H9 (cell line): ENCODE measurements at regions not wholly inside any gene's neighbourhood (a gene's known extent, or its start where the extent isn't known, plus 50 kb on each side); places are given as distances from the start of the nearest gene placed in this dataset.

Experiments used
- DNase-seq: peaks from one replicate; pipeline ENCODE4 v3.0.0-alpha.2; 2017
- H2AFZ ChIP-seq: one replicate; pipeline ENCODE4 v1.6.1; 2013; ENCODE audit warnings: mild to moderate bottlenecking, low read length, control low read depth, moderate library complexity
- H2AK5ac ChIP-seq: 2 replicates; pipeline ENCODE4 v1.6.1; 2013; ENCODE audit warnings: low read length, control low read depth, mixed read lengths; ENCODE audit not compliant: insufficient read length
- H2BK120ac ChIP-seq: one replicate; pipeline ENCODE4 v1.6.1; 2013; ENCODE audit warnings: low read depth, mild to moderate bottlenecking, low read length, control low read depth, inconsistent platforms; ENCODE audit not compliant: poor library complexity, severe bottlenecking
- H2BK12ac ChIP-seq: 2 replicates; pipeline ENCODE4 v1.6.1; 2013; ENCODE audit warnings: low read length, control low read depth, mixed read lengths, low read depth; ENCODE audit not compliant: insufficient read length
- H2BK15ac ChIP-seq: 2 replicates; pipeline ENCODE4 v1.6.1; 2013; ENCODE audit warnings: low read depth, low read length, control low read depth
- H2BK20ac ChIP-seq: one replicate; pipeline ENCODE4 v1.6.1; 2013; ENCODE audit warnings: low read depth, mild to moderate bottlenecking, low read length, control low read depth, inconsistent platforms; ENCODE audit not compliant: poor library complexity, severe bottlenecking
- H2BK5ac ChIP-seq: 2 replicates; pipeline ENCODE4 v1.6.1; 2013; ENCODE audit warnings: low read length, control low read depth, mixed read lengths; ENCODE audit not compliant: insufficient read length
- H3K14ac ChIP-seq: 2 replicates; pipeline ENCODE4 v1.6.1; 2013; ENCODE audit warnings: low read length, control low read depth; ENCODE audit not compliant: insufficient read depth
- H3K18ac ChIP-seq: 2 replicates; pipeline ENCODE4 v1.6.1; 2013; ENCODE audit warnings: low read depth, mild to moderate bottlenecking, mixed read lengths, low read length, control low read depth; ENCODE audit not compliant: insufficient read length
- H3K23ac ChIP-seq: 2 replicates; pipeline ENCODE4 v1.6.1; 2013; ENCODE audit warnings: low read length, control low read depth, mixed read lengths, low read depth; ENCODE audit not compliant: insufficient read length
- H3K23me2 ChIP-seq: 2 replicates; pipeline ENCODE4 v1.6.1; 2013; ENCODE audit warnings: low read depth, mild to moderate bottlenecking, mixed read lengths, low read length, control low read depth; ENCODE audit not compliant: insufficient read length, poor library complexity, severe bottlenecking
- H3K27ac ChIP-seq: 2 replicates; pipeline ENCODE4 v1.5.1; 2013; ENCODE audit warnings: low read length, control low read depth, mixed read lengths, low read depth; ENCODE audit not compliant: insufficient read length
- H3K27me3 ChIP-seq: 2 replicates; pipeline ENCODE4 v1.6.1; 2013; ENCODE audit warnings: low read length, control low read depth, inconsistent platforms; ENCODE audit not compliant: insufficient read depth
- H3K4ac ChIP-seq: 2 replicates; pipeline ENCODE4 v1.6.1; 2013; ENCODE audit warnings: low read depth, mild to moderate bottlenecking, control low read depth, inconsistent platforms, low read length, moderate library complexity
- H3K4me1 ChIP-seq: 2 replicates; pipeline ENCODE4 v1.6.1; 2013; ENCODE audit warnings: low read length, control low read depth, inconsistent platforms; ENCODE audit not compliant: insufficient read depth
- H3K4me2 ChIP-seq: 2 replicates; pipeline ENCODE4 v1.6.1; 2013; ENCODE audit warnings: low read length, control low read depth, mixed read lengths; ENCODE audit not compliant: insufficient read length, insufficient read depth
- H3K56ac ChIP-seq: 2 replicates; pipeline ENCODE4 v1.6.1; 2013; ENCODE audit warnings: low read depth, mild to moderate bottlenecking, mixed read lengths, low read length, control low read depth; ENCODE audit not compliant: insufficient read length
- H3K79me1 ChIP-seq: 2 replicates; pipeline ENCODE4 v1.6.1; 2013; ENCODE audit warnings: low read depth, mild to moderate bottlenecking, moderate library complexity, low read length, control low read depth, inconsistent platforms; ENCODE audit not compliant: insufficient read depth, poor library complexity, severe bottlenecking
- H3K79me2 ChIP-seq: 2 replicates; pipeline ENCODE4 v1.6.1; 2013; ENCODE audit warnings: low read length, control low read depth, inconsistent platforms; ENCODE audit not compliant: insufficient read depth
- H3K9ac ChIP-seq: 2 replicates; pipeline ENCODE4 v1.6.1; 2013; ENCODE audit warnings: low read length, control low read depth, mixed read lengths; ENCODE audit not compliant: insufficient read length; ENCODE audit errors: extremely low read depth
- H3K9me3 ChIP-seq: one replicate; pipeline ENCODE4 v1.6.1; 2013; ENCODE audit warnings: low read depth, low read length, inconsistent platforms; ENCODE audit not compliant: control insufficient read depth
- H3T11ph ChIP-seq: one replicate; pipeline ENCODE4 v1.6.1; 2013; ENCODE audit warnings: mild to moderate bottlenecking, low read length, control low read depth, inconsistent platforms
- H4K20me1 ChIP-seq: one replicate; pipeline ENCODE4 v1.6.1; 2013; ENCODE audit not compliant: control insufficient read depth, insufficient read length, insufficient read depth
- H4K5ac ChIP-seq: 2 replicates; pipeline ENCODE4 v1.6.1; 2013; ENCODE audit warnings: low read depth, mild to moderate bottlenecking, mixed read lengths, low read length, control low read depth; ENCODE audit not compliant: insufficient read length
- H4K8ac ChIP-seq: replicated peaks from 2 replicates; pipeline ENCODE4 v1.6.1; 2013; ENCODE audit warnings: low read length, control low read depth, mixed read lengths, low read depth; ENCODE audit not compliant: insufficient read length
- H4K91ac ChIP-seq: 2 replicates; pipeline ENCODE4 v1.6.1; 2013; ENCODE audit warnings: low read depth, mild to moderate bottlenecking, moderate library complexity, mixed read lengths, low read length, control low read depth; ENCODE audit not compliant: insufficient read length
- H3K27ac Mint-ChIP-seq, 3 experiments: 2 replicates in 2 of 3; 3 replicates in 1 of 3; pipeline ENCODE4 v1.8.0; 2020 to 2021; ENCODE audit warnings: mixed read lengths in 3 of 3, mild to moderate bottlenecking in 1 of 3, moderate library complexity in 1 of 3
- H3K27me3 Mint-ChIP-seq: 2 replicates; pipeline ENCODE4 v1.8.0; 2021; ENCODE audit warnings: low read depth, mild to moderate bottlenecking, moderate library complexity, mixed read lengths
- H3K36me3 Mint-ChIP-seq, 3 experiments: 2 replicates in 2 of 3; 3 replicates in 1 of 3; pipeline ENCODE4 v1.8.0; 2020 to 2021; ENCODE audit warnings: low read depth in 3 of 3, mixed read lengths in 3 of 3; ENCODE audit not compliant: insufficient read depth in 1 of 3
- H3K4me1 Mint-ChIP-seq, 2 experiments: 2 replicates each; pipeline ENCODE4 v1.8.0; 2020; ENCODE audit warnings: mixed read lengths in 2 of 2
- H3K4me3 Mint-ChIP-seq, 2 experiments: 2 replicates in 1 of 2; 3 replicates in 1 of 2; pipeline ENCODE4 v1.8.0; 2020 to 2021; ENCODE audit warnings: mild to moderate bottlenecking in 2 of 2, mixed read lengths in 2 of 2, moderate library complexity in 1 of 2
- H3K9me3 Mint-ChIP-seq, 2 experiments: 2 replicates in 1 of 2; 3 replicates in 1 of 2; pipeline ENCODE4 v1.8.0; 2020; ENCODE audit warnings: mild to moderate bottlenecking in 2 of 2, mixed read lengths in 2 of 2, moderate library complexity in 1 of 2
- WGBS: extraction: QIAGEN DNeasy Blood & Tissue Kit; methylation state at CpG from one replicate; pipeline ENCODE4 v1.1.7; 2013; ENCODE audit warnings: missing lambda C conversion rate, low lambda C conversion rate, mixed read lengths; ENCODE audit not compliant: insufficient read length; ENCODE audit errors: extremely low coverage; 5-methylcytosine and 5-hydroxymethylcytosine counted together
- TF ChIP-seq, protein P1 (sequence below): fragments of 200-600 bp; sonication (generic); conservative IDR thresholded peaks from 3 replicates; pipeline ENCODE4 v1.8.0; 2021; ENCODE audit warnings: antibody characterized with exemption, mild to moderate bottlenecking

- H2BK12ac ChIP-seq, result no peak overlapping the region
- no peak for DNase-seq
- H4K8ac ChIP-seq, result no peak overlapping the region
- H3K4me1 Mint-ChIP-seq, result peaks cover 1 to 2% of the 10 kb centered on the region in 2 experiments; a peak in 3 of 4 replicates
- H2BK120ac ChIP-seq, result no peak overlapping the region
- no peak overlapping the region for H2AK5ac ChIP-seq
- H3K23me2 ChIP-seq, result no peaks in the 10 kb centered on the region
- H3K79me1 ChIP-seq, result no peaks in the 10 kb centered on the region
- no CpG with 5 or more reads among the region's 1 CpG for WGBS
- H3K79me2 ChIP-seq, result no peaks in the 10 kb centered on the region
- TF ChIP-seq, protein P1, sequence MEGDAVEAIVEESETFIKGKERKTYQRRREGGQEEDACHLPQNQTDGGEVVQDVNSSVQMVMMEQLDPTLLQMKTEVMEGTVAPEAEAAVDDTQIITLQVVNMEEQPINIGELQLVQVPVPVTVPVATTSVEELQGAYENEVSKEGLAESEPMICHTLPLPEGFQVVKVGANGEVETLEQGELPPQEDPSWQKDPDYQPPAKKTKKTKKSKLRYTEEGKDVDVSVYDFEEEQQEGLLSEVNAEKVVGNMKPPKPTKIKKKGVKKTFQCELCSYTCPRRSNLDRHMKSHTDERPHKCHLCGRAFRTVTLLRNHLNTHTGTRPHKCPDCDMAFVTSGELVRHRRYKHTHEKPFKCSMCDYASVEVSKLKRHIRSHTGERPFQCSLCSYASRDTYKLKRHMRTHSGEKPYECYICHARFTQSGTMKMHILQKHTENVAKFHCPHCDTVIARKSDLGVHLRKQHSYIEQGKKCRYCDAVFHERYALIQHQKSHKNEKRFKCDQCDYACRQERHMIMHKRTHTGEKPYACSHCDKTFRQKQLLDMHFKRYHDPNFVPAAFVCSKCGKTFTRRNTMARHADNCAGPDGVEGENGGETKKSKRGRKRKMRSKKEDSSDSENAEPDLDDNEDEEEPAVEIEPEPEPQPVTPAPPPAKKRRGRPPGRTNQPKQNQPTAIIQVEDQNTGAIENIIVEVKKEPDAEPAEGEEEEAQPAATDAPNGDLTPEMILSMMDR, result no peak
- H4K20me1 ChIP-seq, result no peaks in the 10 kb centered on the region
- H3K56ac ChIP-seq, result no peak overlapping the region
- H3K27me3 Mint-ChIP-seq, result no peaks in the 10 kb centered on the region
- H2BK20ac ChIP-seq, result no peak overlapping the region
- H3K36me3 Mint-ChIP-seq, result peaks cover 10 to 18% (median 14%) of the 10 kb centered on the region in 3 experiments
- no peak overlapping the region for H2BK15ac ChIP-seq
- no peak overlapping the region for H3K4me3 Mint-ChIP-seq
- H3K23ac ChIP-seq, result no peak overlapping the region
- H3K4me2 ChIP-seq, result no peak overlapping the region
- H3K9ac ChIP-seq, result no peak overlapping the region
- H4K91ac ChIP-seq, result no peak overlapping the region
- no peak overlapping the region for H3K27ac Mint-ChIP-seq
- no peak overlapping the region for H2BK5ac ChIP-seq
- H3K9me3 ChIP-seq, result no peaks in the 10 kb centered on the region
- H3K4ac ChIP-seq, result no peak overlapping the region
- no peak overlapping the region for H3K18ac ChIP-seq
- H3K9me3 Mint-ChIP-seq, result peaks cover 12 to 15% of the 10 kb centered on the region in 2 experiments
- H3K27ac ChIP-seq, result no peak overlapping the region
- no peak overlapping the region for H3K14ac ChIP-seq
- H3K27me3 ChIP-seq, result no peaks in the 10 kb centered on the region
- H4K5ac ChIP-seq, result no peak overlapping the region
- no peak overlapping the region for H3T11ph ChIP-seq
- no peaks in the 10 kb centered on the region for H3K4me1 ChIP-seq
- H2AFZ ChIP-seq, result no peak overlapping the region
Measured at GRCh38 chr13:54366728-54367127, 1338.1 kb downstream of the OLFM4 start.
